ENCODE measurements at regions not wholly inside any gene's neighbourhood (a gene's known extent, or its start where the extent isn't known, plus 50 kb on each side); places are given as distances from the start of the nearest gene placed in this dataset.

DNA sequence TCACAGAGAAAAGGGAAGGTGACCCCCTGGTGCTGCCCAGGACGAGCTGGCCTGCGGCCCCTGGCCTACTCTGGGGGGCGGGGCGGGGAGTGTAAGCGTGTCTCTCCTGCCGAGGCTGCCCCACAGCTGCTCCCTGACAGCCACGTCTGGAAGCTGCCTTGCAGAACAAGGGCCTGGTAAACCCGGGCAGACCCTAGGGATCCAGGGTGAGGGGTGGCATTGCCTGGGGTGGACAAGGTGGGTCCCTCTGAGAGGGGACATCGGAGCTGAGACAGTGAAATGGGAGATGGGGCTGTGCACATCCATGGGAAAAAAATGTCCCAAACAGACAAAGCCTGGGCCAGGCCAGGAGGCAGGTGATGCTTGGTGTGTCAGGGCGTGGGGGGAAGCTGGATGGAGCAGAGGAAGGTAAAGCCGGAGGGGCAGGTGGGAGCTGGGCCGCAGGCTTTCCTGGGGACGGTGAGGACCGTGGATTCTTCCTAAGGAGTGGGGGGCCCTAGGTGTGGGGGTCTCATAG is 66.0 kb upstream of the HDAC4 start:
- no peak for ATAC-seq
- no peak overlapping the region for H3K4me3 Mint-ChIP-seq
- peaks cover 15% of the 10 kb centered on the region for H3K9me3 Mint-ChIP-seq
- no peak overlapping the region for H3K4me2 ChIP-seq
- no peaks in the 10 kb centered on the region for H3F3A ChIP-seq (replicated peaks; ENCODE audit: low read depth)
- no peak overlapping the region for H3K4me3 ChIP-seq
- no peaks in the 10 kb centered on the region for H3K79me2 ChIP-seq (replicated peaks; ENCODE audit: insufficient read depth)
- H3K27me3 Mint-ChIP-seq (ENCODE audit: insufficient read depth, low read depth, poor library complexity), result no peaks in the 10 kb centered on the region
- H3K36me3 ChIP-seq (ENCODE audit: insufficient read depth), result no peaks in the 10 kb centered on the region
- H3K27ac Mint-ChIP-seq, result no peak overlapping the region
- no peaks in the 10 kb centered on the region for H3K27me3 ChIP-seq (ENCODE audit: insufficient read depth)
- peaks cover 3% of the 10 kb centered on the region for H3K36me3 Mint-ChIP-seq (ENCODE audit: low read depth)
- H2AFZ ChIP-seq, result no peak overlapping the region
- DNase-seq (ENCODE audit: low spot score), result no peak
- TF ChIP-seq CTCF (conservative IDR thresholded peaks at IDR 0.05; ENCODE audit: low read depth in 2 of 2) (no peak), REST (IDR thresholded peaks at IDR 0.05; ENCODE audit: unreplicated experiment) (no peak), NANOG (IDR thresholded peaks at IDR 0.05; ENCODE audit: borderline replicate concordance) (no peak), ZNF114 (CRISPR knock-in tag; IDR thresholded peaks at IDR 0.05) (no peak), CREB1 (CRISPR knock-in tag; IDR thresholded peaks at IDR 0.05; ENCODE audit: low read depth) (no peak)
- H3K9me2 ChIP-seq (ENCODE audit: insufficient read depth), result no peaks in the 10 kb centered on the region
- H4K20me1 ChIP-seq (replicated peaks; ENCODE audit: insufficient read depth), result no peaks in the 10 kb centered on the region
- no peak overlapping the region for H3K27ac ChIP-seq (ENCODE audit: low read depth)
- no peaks in the 10 kb centered on the region for H3K4me1 ChIP-seq (ENCODE audit: insufficient read depth)
- no peaks in the 10 kb centered on the region for H3K4me1 Mint-ChIP-seq

DNA sequence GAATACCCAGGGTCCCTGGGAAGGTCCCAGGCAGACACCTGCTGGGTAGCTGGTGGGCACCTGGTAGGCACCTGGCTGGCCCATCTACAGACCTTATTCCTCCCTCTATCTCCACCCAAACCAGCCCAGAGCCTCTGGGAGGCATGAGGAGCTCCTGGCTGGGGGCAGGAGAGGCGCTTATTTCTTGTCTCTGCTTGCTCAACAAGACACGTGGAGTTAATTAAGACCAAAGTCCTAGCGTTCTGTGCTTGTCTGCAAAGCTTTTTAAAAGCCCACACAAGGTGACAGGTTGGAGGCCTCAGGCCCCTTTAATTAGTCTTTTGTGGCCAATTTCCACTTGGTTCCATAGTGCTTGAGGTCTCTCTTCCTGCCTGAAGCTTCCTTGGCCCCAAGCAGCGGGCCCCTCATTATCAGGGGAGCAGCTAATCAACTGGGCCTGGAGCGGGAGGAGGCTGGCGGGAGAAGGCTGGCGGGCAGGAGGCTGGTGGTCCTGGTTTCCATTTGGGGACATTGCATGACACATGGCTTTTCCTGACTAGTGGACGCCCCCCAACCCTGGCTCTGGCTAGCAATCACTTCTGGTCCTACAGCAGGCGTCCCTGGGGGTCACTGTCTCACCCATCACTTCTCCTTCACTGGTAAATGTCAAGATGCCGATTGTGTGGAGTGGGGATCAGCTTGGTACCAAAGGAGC is 65.4 kb upstream of the HDAC4 start:
- Mint-ChIP-seq H3K4me3 (no peak overlapping the region), H3K36me3 (ENCODE audit: low read depth) (peaks cover 3% of the 10 kb centered on the region; the same call in 2 of the 3 replicates), H3K9me3 (peaks cover 15% of the 10 kb centered on the region), H3K27ac (no peak overlapping the region), H3K27me3 (ENCODE audit: insufficient read depth, low read depth, poor library complexity) (no peaks in the 10 kb centered on the region), H3K4me1 (no peaks in the 10 kb centered on the region)
- Histone ChIP-seq H3K4me3 (no peak overlapping the region), H2AFZ (no peak overlapping the region), H3K27me3 (ENCODE audit: insufficient read depth) (no peaks in the 10 kb centered on the region), H4K20me1 (replicated peaks; ENCODE audit: insufficient read depth) (no peaks in the 10 kb centered on the region), H3K79me2 (replicated peaks; ENCODE audit: insufficient read depth) (no peaks in the 10 kb centered on the region), H3K4me2 (no peak overlapping the region), H3K9me2 (ENCODE audit: insufficient read depth) (no peaks in the 10 kb centered on the region), H3K4me1 (ENCODE audit: insufficient read depth) (no peaks in the 10 kb centered on the region), H3K36me3 (ENCODE audit: insufficient read depth) (no peaks in the 10 kb centered on the region), H3K27ac (ENCODE audit: low read depth) (no peak overlapping the region), H3F3A (replicated peaks; ENCODE audit: low read depth) (no peaks in the 10 kb centered on the region)
- ATAC-seq, result no peak
- DNase-seq (ENCODE audit: low spot score), result no peak
- TF ChIP-seq STAT1 (IDR thresholded peaks at IDR 0.05; ENCODE audit: unreplicated experiment) (no peak), EZH2phosphoT487 (IDR thresholded peaks at IDR 0.05; ENCODE audit: unreplicated experiment) (no peak), REST (IDR thresholded peaks at IDR 0.05; ENCODE audit: unreplicated experiment) (no peak)
